IPS DF 6.9 (cell line): ENCODE measurements at regions not wholly inside any gene's neighbourhood (a gene's known extent, or its start where the extent isn't known, plus 50 kb on each side); places are given as distances from the start of the nearest gene placed in this dataset.

ENCODE experiments used
- DNase-seq: peaks from one replicate; pipeline ENCODE4 v3.0.0-alpha.2; 2013; ENCODE audit warnings: low read depth, low spot score
- H3K27ac ChIP-seq: one replicate; pipeline ENCODE4 v1.5.1; 2013; ENCODE audit warnings: low read length, control low read depth
- H3K27me3 ChIP-seq: 2 replicates; pipeline ENCODE4 v1.6.1; 2013; ENCODE audit warnings: mild to moderate bottlenecking, low read length; ENCODE audit not compliant: control insufficient read depth, insufficient read depth
- H3K36me3 ChIP-seq: 2 replicates; pipeline ENCODE4 v1.6.1; 2013; ENCODE audit warnings: low read length; ENCODE audit not compliant: control insufficient read depth, insufficient read depth
- H3K4me1 ChIP-seq: 2 replicates; pipeline ENCODE4 v1.6.1; 2013; ENCODE audit warnings: low read length; ENCODE audit not compliant: control insufficient read depth, insufficient read depth
- H3K4me3 ChIP-seq: 2 replicates; pipeline ENCODE4 v1.5.1; 2013; ENCODE audit warnings: mild to moderate bottlenecking, low read length
- H3K9me3 ChIP-seq: 2 replicates; pipeline ENCODE4 v1.6.1; 2013; ENCODE audit warnings: low read length, inconsistent platforms; ENCODE audit not compliant: control insufficient read depth, insufficient read depth
- WGBS: extraction: QIAGEN DNeasy Blood & Tissue Kit; methylation state at CpG from one replicate; pipeline ENCODE4 v1.1.7; 2013; ENCODE audit warnings: mixed read lengths, missing lambda C conversion rate; ENCODE audit not compliant: insufficient read length, insufficient coverage; 5-methylcytosine and 5-hydroxymethylcytosine counted together

GRCh38 chr1:53390736-53391135, 62.9 kb upstream of the LRP8 start:
- DNase-seq, result no peak
- no CpG with 5 or more reads among the region's 8 CpGs for WGBS
- no peak overlapping the region for H3K27ac ChIP-seq

GRCh38 chr1:53391296-53391695, 63.4 kb upstream of the LRP8 start:
- Histone ChIP-seq H3K4me1 (peaks cover 7% of the 10 kb centered on the region), H3K9me3 (no peaks in the 10 kb centered on the region), H3K4me3 (no peak overlapping the region), H3K27ac (no peak overlapping the region), H3K27me3 (no peaks in the 10 kb centered on the region), H3K36me3 (no peaks in the 10 kb centered on the region)
- no peak for DNase-seq
- WGBS, result no CpG with 5 or more reads among the region's 2 CpGs

More at GRCh38 chr1:53390736-53391135, 62.9 kb upstream of the LRP8 start:
- H3K27me3 ChIP-seq, result no peaks in the 10 kb centered on the region
- no peaks in the 10 kb centered on the region for H3K36me3 ChIP-seq
- H3K4me1 ChIP-seq, result peaks cover 4% of the 10 kb centered on the region
- no peak overlapping the region for H3K4me3 ChIP-seq
- H3K9me3 ChIP-seq, result no peaks in the 10 kb centered on the region

- no peaks in the 10 kb centered on the region for H3K9me3 ChIP-seq
- H3K27me3 ChIP-seq, result no peaks in the 10 kb centered on the region
- no peak for DNase-seq
- H3K36me3 ChIP-seq, result no peaks in the 10 kb centered on the region
- H3K4me1 ChIP-seq, result peaks cover 7% of the 10 kb centered on the region
- no peak overlapping the region for H3K27ac ChIP-seq
- no peak overlapping the region for H3K4me3 ChIP-seq
Observed at GRCh38 chr1:53391982-53392381, 64.1 kb upstream of the LRP8 start.

GRCh38 chr1:53392460-53392859, 64.6 kb upstream of the LRP8 start:
- H3K9me3 ChIP-seq, result no peaks in the 10 kb centered on the region
- H3K4me1 ChIP-seq, result peaks cover 7% of the 10 kb centered on the region
- no peaks in the 10 kb centered on the region for H3K36me3 ChIP-seq
- DNase-seq, result no peak
- H3K4me3 ChIP-seq, result no peak overlapping the region
- no peak overlapping the region for H3K27ac ChIP-seq
- H3K27me3 ChIP-seq, result no peaks in the 10 kb centered on the region
- no CpG with 5 or more reads among the region's 13 CpGs for WGBS

- H3K27me3 ChIP-seq, result no peaks in the 10 kb centered on the region
- no peaks in the 10 kb centered on the region for H3K36me3 ChIP-seq
- WGBS, result no CpG with 5 or more reads among the region's 10 CpGs
- H3K27ac ChIP-seq, result no peak overlapping the region
- H3K4me1 ChIP-seq, result peaks cover 9% of the 10 kb centered on the region
- DNase-seq, result peak; percentile 66
- no peaks in the 10 kb centered on the region for H3K9me3 ChIP-seq
- no peak overlapping the region for H3K4me3 ChIP-seq
Observed at GRCh38 chr1:53393325-53393792, 65.5 kb upstream of the LRP8 start.

GRCh38 chr1:53394306-53394705, 64.9 kb upstream of the DMRTB1 start:
- Histone ChIP-seq H3K4me3 (no peak overlapping the region), H3K27ac (no peak overlapping the region), H3K9me3 (no peaks in the 10 kb centered on the region), H3K4me1 (peaks cover 10% of the 10 kb centered on the region), H3K27me3 (no peaks in the 10 kb centered on the region), H3K36me3 (no peaks in the 10 kb centered on the region)
- no CpG with 5 or more reads among the region's 6 CpGs for WGBS
- no peak for DNase-seq

- Histone ChIP-seq H3K9me3 (no peaks in the 10 kb centered on the region), H3K27me3 (no peaks in the 10 kb centered on the region), H3K36me3 (no peaks in the 10 kb centered on the region), H3K4me1 (peaks cover 10% of the 10 kb centered on the region), H3K27ac (no peak overlapping the region), H3K4me3 (no peak overlapping the region)
- no CpG with 5 or more reads among the region's 10 CpGs for WGBS
- DNase-seq, result no peak
Observed at GRCh38 chr1:53395671-53396215, 63.5 kb upstream of the DMRTB1 start.

- no peak overlapping the region for H3K4me3 ChIP-seq
- no peak for DNase-seq
- no peaks in the 10 kb centered on the region for H3K36me3 ChIP-seq
- no peak overlapping the region for H3K27ac ChIP-seq
- H3K27me3 ChIP-seq, result no peaks in the 10 kb centered on the region
- peaks cover 10% of the 10 kb centered on the region for H3K4me1 ChIP-seq
- WGBS, result no CpG with 5 or more reads among the region's 8 CpGs
- H3K9me3 ChIP-seq, result no peaks in the 10 kb centered on the region
Observed at GRCh38 chr1:53396573-53397268, 62.5 kb upstream of the DMRTB1 start.

GRCh38 chr1:53398091-53398490, 61.1 kb upstream of the DMRTB1 start:
- DNase-seq, result no peak
- Histone ChIP-seq H3K27ac (no peak overlapping the region), H3K9me3 (no peaks in the 10 kb centered on the region), H3K27me3 (no peaks in the 10 kb centered on the region), H3K4me3 (no peak overlapping the region), H3K4me1 (peaks cover 10% of the 10 kb centered on the region), H3K36me3 (no peaks in the 10 kb centered on the region)
- no CpG with 5 or more reads among the region's 4 CpGs for WGBS

GRCh38 chr1:53398576-53399365, 60.4 kb upstream of the DMRTB1 start:
- Histone ChIP-seq H3K36me3 (no peaks in the 10 kb centered on the region), H3K9me3 (no peaks in the 10 kb centered on the region), H3K4me3 (no peak overlapping the region), H3K27ac (no peak overlapping the region), H3K4me1 (peaks cover 7% of the 10 kb centered on the region), H3K27me3 (no peaks in the 10 kb centered on the region)
- WGBS, result no CpG with 5 or more reads among the region's 20 CpGs
- DNase-seq, result no peak
